H1 (cell line): ENCODE measurements at regions not wholly inside any gene's neighbourhood (a gene's known extent, or its start where the extent isn't known, plus 50 kb on each side); places are given as distances from the start of the nearest gene placed in this dataset.

ENCODE experiments used
- HDAC6 ChIP-seq: IDR thresholded peaks from one replicate; pipeline ENCODE4 v1.7.1; 2012; ENCODE audit warnings: low read depth, mild to moderate bottlenecking, inconsistent platforms, low read length, moderate library complexity
- TF ChIP-seq, protein P1 (sequence below), 3 experiments: IDR thresholded peaks; 1 replicate in 2 of 3; 2 replicates in 1 of 3; pipeline versions ENCODE4 v1.5.1 to v1.6.1; 2011; ENCODE audit warnings: low read length in 3 of 3, mild to moderate bottlenecking in 3 of 3, inconsistent platforms in 2 of 3, low read depth in 1 of 3, moderate library complexity in 1 of 3; ENCODE audit not compliant: insufficient read depth in 1 of 3; ENCODE audit errors: control extremely low read depth in 1 of 3
- TF ChIP-seq, protein P2 (sequence below): IDR thresholded peaks from 2 replicates; pipeline ENCODE4 v1.6.1; 2012; ENCODE audit warnings: low read length, inconsistent platforms

- TF ChIP-seq, protein P1, sequence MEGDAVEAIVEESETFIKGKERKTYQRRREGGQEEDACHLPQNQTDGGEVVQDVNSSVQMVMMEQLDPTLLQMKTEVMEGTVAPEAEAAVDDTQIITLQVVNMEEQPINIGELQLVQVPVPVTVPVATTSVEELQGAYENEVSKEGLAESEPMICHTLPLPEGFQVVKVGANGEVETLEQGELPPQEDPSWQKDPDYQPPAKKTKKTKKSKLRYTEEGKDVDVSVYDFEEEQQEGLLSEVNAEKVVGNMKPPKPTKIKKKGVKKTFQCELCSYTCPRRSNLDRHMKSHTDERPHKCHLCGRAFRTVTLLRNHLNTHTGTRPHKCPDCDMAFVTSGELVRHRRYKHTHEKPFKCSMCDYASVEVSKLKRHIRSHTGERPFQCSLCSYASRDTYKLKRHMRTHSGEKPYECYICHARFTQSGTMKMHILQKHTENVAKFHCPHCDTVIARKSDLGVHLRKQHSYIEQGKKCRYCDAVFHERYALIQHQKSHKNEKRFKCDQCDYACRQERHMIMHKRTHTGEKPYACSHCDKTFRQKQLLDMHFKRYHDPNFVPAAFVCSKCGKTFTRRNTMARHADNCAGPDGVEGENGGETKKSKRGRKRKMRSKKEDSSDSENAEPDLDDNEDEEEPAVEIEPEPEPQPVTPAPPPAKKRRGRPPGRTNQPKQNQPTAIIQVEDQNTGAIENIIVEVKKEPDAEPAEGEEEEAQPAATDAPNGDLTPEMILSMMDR (IDR thresholded peaks at IDR 0.05; ENCODE audit: control extremely low read depth in 1 of 3, insufficient read depth in 1 of 3, low read depth in 1 of 3, low read length in 3 of 3): no peak
- TF ChIP-seq, protein P2, sequence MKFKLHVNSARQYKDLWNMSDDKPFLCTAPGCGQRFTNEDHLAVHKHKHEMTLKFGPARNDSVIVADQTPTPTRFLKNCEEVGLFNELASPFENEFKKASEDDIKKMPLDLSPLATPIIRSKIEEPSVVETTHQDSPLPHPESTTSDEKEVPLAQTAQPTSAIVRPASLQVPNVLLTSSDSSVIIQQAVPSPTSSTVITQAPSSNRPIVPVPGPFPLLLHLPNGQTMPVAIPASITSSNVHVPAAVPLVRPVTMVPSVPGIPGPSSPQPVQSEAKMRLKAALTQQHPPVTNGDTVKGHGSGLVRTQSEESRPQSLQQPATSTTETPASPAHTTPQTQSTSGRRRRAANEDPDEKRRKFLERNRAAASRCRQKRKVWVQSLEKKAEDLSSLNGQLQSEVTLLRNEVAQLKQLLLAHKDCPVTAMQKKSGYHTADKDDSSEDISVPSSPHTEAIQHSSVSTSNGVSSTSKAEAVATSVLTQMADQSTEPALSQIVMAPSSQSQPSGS: no peak
- TF ChIP-seq HDAC6: no peak
These were observed 476.4 kb downstream of the UQCRFS1 start for GRCh38 chr19:28736528-28736927.
